ENCODE measurements at regions not wholly inside any gene's neighbourhood (a gene's known extent, or its start where the extent isn't known, plus 50 kb on each side); places are given as distances from the start of the nearest gene placed in this dataset.

GRCh38 chr1:229217716-229218115 lies 53.2 kb upstream of the RAB4A start:
- TF ChIP-seq CTCF (IDR thresholded peaks at IDR 0.05), result no peak

GRCh38 chr1:229218612-229219025 lies 52.3 kb upstream of the RAB4A start:
- TF ChIP-seq CTCF (IDR thresholded peaks at IDR 0.05), result no peak

- TF ChIP-seq CTCF (IDR thresholded peaks at IDR 0.05), result no peak
Observed at GRCh38 chr1:229220163-229220846, 50.6 kb upstream of the RAB4A start.

- TF ChIP-seq CTCF (IDR thresholded peaks at IDR 0.05), result no peak
Observed at GRCh38 chr1:229221106-229222019, 49.5 kb upstream of the RAB4A start.
